GM23338 (cell line): ENCODE measurements at regions not wholly inside any gene's neighbourhood (a gene's known extent, or its start where the extent isn't known, plus 50 kb on each side); places are given as distances from the start of the nearest gene placed in this dataset.

Experiments used
- ATAC-seq: fragments of 200-7000 bp; cut with Tn5 transposase; 3 replicates; pipeline ENCODE4 v1.9.1; 2020
- DNase-seq: peaks from one replicate; pipeline ENCODE4 v3.0.0-alpha.2; 2015; ENCODE audit warnings: low spot score
- H2AFZ ChIP-seq: fragments of 200-600 bp; sonication (generic); 2 replicates; pipeline ENCODE4 v1.8.0; 2016; ENCODE audit warnings: antibody characterized with exemption, mild to moderate bottlenecking, moderate library complexity
- H3F3A ChIP-seq: fragments of 200-600 bp; sonication (generic); replicated peaks from 2 replicates; pipeline ENCODE4 v1.8.0; 2017; ENCODE audit warnings: antibody characterized with exemption, mixed run types, low read depth
- H3K27ac ChIP-seq: fragments of 200-600 bp; sonication (generic); 2 replicates; pipeline ENCODE4 v1.6.1; 2016; ENCODE audit warnings: low read depth
- H3K27me3 ChIP-seq: fragments of 200-600 bp; sonication (generic); 2 replicates; pipeline ENCODE4 v1.8.0; 2016; ENCODE audit warnings: mild to moderate bottlenecking, mixed run types, moderate library complexity; ENCODE audit not compliant: insufficient read depth
- H3K36me3 ChIP-seq: fragments of 200-600 bp; sonication (generic); 2 replicates; pipeline ENCODE4 v1.8.0; 2016; ENCODE audit warnings: mild to moderate bottlenecking; ENCODE audit not compliant: insufficient read depth
- H3K4me1 ChIP-seq: fragments of 200-600 bp; sonication (generic); 2 replicates; pipeline ENCODE4 v1.8.0; 2016; ENCODE audit warnings: mild to moderate bottlenecking, moderate library complexity; ENCODE audit not compliant: insufficient read depth
- H3K4me2 ChIP-seq: fragments of 200-600 bp; sonication (generic); 2 replicates; pipeline ENCODE4 v1.7.1; 2017; ENCODE audit warnings: mixed run types
- H3K4me3 ChIP-seq: fragments of 200-600 bp; sonication (generic); 2 replicates; pipeline ENCODE4 v1.6.1; 2016; ENCODE audit warnings: mixed run types
- H3K79me2 ChIP-seq: fragments of 200-600 bp; sonication (generic); replicated peaks from 2 replicates; pipeline ENCODE4 v1.8.0; 2017; ENCODE audit warnings: mild to moderate bottlenecking; ENCODE audit not compliant: insufficient read depth
- H3K9me2 ChIP-seq: fragments of 200-600 bp; sonication (generic); 2 replicates; pipeline ENCODE4 v1.8.0; 2017; ENCODE audit not compliant: insufficient read depth
- H4K20me1 ChIP-seq: fragments of 200-600 bp; sonication (generic); replicated peaks from 2 replicates; pipeline ENCODE4 v1.8.0; 2017; ENCODE audit warnings: mild to moderate bottlenecking; ENCODE audit not compliant: insufficient read depth
- H3K27ac Mint-ChIP-seq: 2 replicates; pipeline ENCODE4 v1.8.0; 2020; ENCODE audit warnings: inconsistent platforms, mild to moderate bottlenecking, moderate library complexity, mixed read lengths
- H3K27me3 Mint-ChIP-seq: 3 replicates; pipeline ENCODE4 v1.8.0; 2022; ENCODE audit warnings: low read depth, mild to moderate bottlenecking, moderate library complexity, mixed read lengths, inconsistent platforms; ENCODE audit not compliant: insufficient read depth, poor library complexity
- H3K36me3 Mint-ChIP-seq: 3 replicates; pipeline ENCODE4 v1.8.0; 2021; ENCODE audit warnings: low read depth, mild to moderate bottlenecking, inconsistent platforms, moderate library complexity, mixed read lengths
- H3K4me1 Mint-ChIP-seq: 3 replicates; pipeline ENCODE4 v1.8.0; 2020; ENCODE audit warnings: mild to moderate bottlenecking, inconsistent platforms, mixed read lengths
- H3K4me3 Mint-ChIP-seq: 3 replicates; pipeline ENCODE4 v1.8.0; 2021; ENCODE audit warnings: moderate library complexity, mild to moderate bottlenecking, inconsistent platforms, mixed read lengths
- H3K9me3 Mint-ChIP-seq: 3 replicates; pipeline ENCODE4 v1.8.0; 2020; ENCODE audit warnings: moderate library complexity, mild to moderate bottlenecking, inconsistent platforms, mixed read lengths
- CREB1 ChIP-seq: fragments of 250-450 bp; sonication (Bioruptor Pico); IDR thresholded peaks from 2 replicates; pipeline ENCODE4 v1.5.0; 2020; ENCODE audit warnings: low read depth, mild to moderate bottlenecking, moderate library complexity
- CTCF ChIP-seq, 2 experiments: fragments of 200-600 bp in 1 of 2; sonication (generic) in 1 of 2; conservative IDR thresholded peaks; 2 replicates each; pipeline versions ENCODE4 v1.5.1 to v1.6.1; 2016 to 2017; ENCODE audit warnings: antibody characterized with exemption in 2 of 2, low read depth in 2 of 2, mild to moderate bottlenecking in 2 of 2, moderate library complexity in 1 of 2
- ETS1 ChIP-seq: IDR thresholded peaks from 2 replicates; pipeline ENCODE4 v1.6.1; 2016; ENCODE audit warnings: antibody characterized with exemption
- EZH2 ChIP-seq: fragments of 200-600 bp; sonication (generic); IDR thresholded peaks from one replicate; pipeline ENCODE4 v1.8.0; 2017; ENCODE audit warnings: antibody characterized with exemption, mild to moderate bottlenecking, low read depth; ENCODE audit not compliant: unreplicated experiment
- EZH2phosphoT487 ChIP-seq: fragments of 200-600 bp; sonication (generic); IDR thresholded peaks from one replicate; pipeline ENCODE4 v1.8.1; 2018; ENCODE audit warnings: antibody characterized with exemption; ENCODE audit not compliant: unreplicated experiment
- JUNB ChIP-seq: IDR thresholded peaks from one replicate; pipeline ENCODE4 v1.6.1; 2016; ENCODE audit warnings: antibody characterized with exemption; ENCODE audit not compliant: unreplicated experiment
- NANOG ChIP-seq: IDR thresholded peaks from 2 replicates; pipeline ENCODE4 v1.6.1; 2016; ENCODE audit warnings: antibody characterized with exemption, borderline replicate concordance
- POLR2AphosphoS5 ChIP-seq: IDR thresholded peaks from 2 replicates; pipeline ENCODE4 v1.6.1; 2016; ENCODE audit warnings: antibody characterized with exemption, low read depth
- REST ChIP-seq: IDR thresholded peaks from one replicate; pipeline ENCODE4 v1.6.1; 2018; ENCODE audit warnings: antibody characterized with exemption; ENCODE audit not compliant: unreplicated experiment
- STAT1 ChIP-seq: IDR thresholded peaks from one replicate; pipeline ENCODE4 v1.6.1; 2016; ENCODE audit warnings: antibody characterized with exemption; ENCODE audit not compliant: unreplicated experiment
- ZNF462 ChIP-seq: fragments of 250-450 bp; sonication (Bioruptor Pico); IDR thresholded peaks from 2 replicates; pipeline ENCODE4 v1.5.0; 2020; ENCODE audit warnings: mild to moderate bottlenecking, moderate library complexity

GRCh38 chr17:83179811-83180210 is 100.4 kb downstream of the METRNL start:
- H3K36me3 ChIP-seq: no peaks in the 10 kb centered on the region
- no peaks in the 10 kb centered on the region for H3F3A ChIP-seq
- H3K27ac ChIP-seq: no peak overlapping the region
- no peaks in the 10 kb centered on the region for H3K9me2 ChIP-seq
- H3K27me3 Mint-ChIP-seq: peaks cover 3% of the 10 kb centered on the region
- H3K9me3 Mint-ChIP-seq: no peaks in the 10 kb centered on the region
- H3K4me3 Mint-ChIP-seq: no peak overlapping the region
- peaks cover 2% of the 10 kb centered on the region; the same call in 1 of the 3 replicates for H3K4me1 Mint-ChIP-seq
- H3K36me3 Mint-ChIP-seq: no peaks in the 10 kb centered on the region
- no peaks in the 10 kb centered on the region for H3K4me1 ChIP-seq
- DNase-seq (no peak), ATAC-seq (no peak)
- TF ChIP-seq ETS1 (no peak), STAT1 (no peak), REST (no peak), ZNF462 (no peak), CTCF (conservative IDR thresholded peaks at IDR 0.05; ENCODE audit: low read depth in 2 of 2) (no peak), EZH2 (no peak), CREB1 (no peak), POLR2AphosphoS5 (no peak), NANOG (no peak), EZH2phosphoT487 (no peak), JUNB (no peak)
- no peaks in the 10 kb centered on the region for H4K20me1 ChIP-seq
- H3K27me3 ChIP-seq: no peaks in the 10 kb centered on the region
- no peak overlapping the region for H3K4me3 ChIP-seq
- no peak overlapping the region for H2AFZ ChIP-seq
- H3K4me2 ChIP-seq: no peak overlapping the region
- no peak overlapping the region for H3K27ac Mint-ChIP-seq
- H3K79me2 ChIP-seq: no peaks in the 10 kb centered on the region
